ENCODE measurements at regions not wholly inside any gene's neighbourhood (a gene's known extent, or its start where the extent isn't known, plus 50 kb on each side); places are given as distances from the start of the nearest gene placed in this dataset.

DNA sequence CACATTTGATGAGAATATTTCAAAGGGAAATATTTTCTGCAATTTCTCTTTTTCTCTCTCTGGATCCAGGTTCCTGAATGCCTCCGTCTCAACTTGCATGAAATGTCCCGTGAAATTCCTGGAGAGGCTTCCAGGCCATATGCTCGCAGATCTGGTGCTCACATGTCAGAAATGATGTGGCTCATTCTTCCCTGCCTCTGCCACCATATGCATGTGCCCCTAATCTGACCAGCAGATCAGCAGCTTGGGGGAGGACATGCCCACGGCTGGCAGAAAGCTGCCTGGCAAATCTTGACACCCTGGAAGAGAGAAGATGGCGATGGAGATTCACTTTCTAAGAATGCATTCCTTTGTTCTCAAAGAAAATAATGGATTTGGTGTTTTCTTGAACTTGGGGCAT is 490.7 kb downstream of the RPS24 start:
- TF ChIP-seq CTCF (IDR thresholded peaks at IDR 0.05) (no peak), POLR2A (IDR thresholded peaks at IDR 0.05) (no peak)

All from right lobe of liver (tissue), 4 donors.